ENCODE measurements at regions not wholly inside any gene's neighbourhood (a gene's known extent, or its start where the extent isn't known, plus 50 kb on each side); places are given as distances from the start of the nearest gene placed in this dataset.

DNA sequence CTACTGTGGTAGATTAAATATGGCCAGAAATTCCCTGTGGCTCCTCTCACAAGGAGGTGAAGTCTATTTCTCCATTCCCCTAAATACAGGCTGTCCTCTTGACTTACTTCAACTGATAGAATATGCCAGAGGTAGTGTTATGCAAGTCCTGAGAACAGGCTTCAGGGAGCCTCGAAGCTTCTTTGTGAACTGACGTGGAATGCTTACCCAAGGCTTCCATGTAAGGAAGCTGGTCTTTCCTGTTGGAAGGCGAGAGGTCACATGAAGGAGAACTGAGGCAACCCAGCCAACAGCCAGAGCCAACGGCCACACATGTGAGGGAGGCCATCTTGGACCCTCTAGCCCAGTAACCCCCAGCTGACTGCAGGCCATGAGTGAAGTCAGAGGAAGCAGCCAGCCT, 267.9 kb downstream of the MRTFB start:
- no peak for TF ChIP-seq EZH2phosphoT487 (IDR thresholded peaks at IDR 0.05; ENCODE audit: borderline replicate concordance, low read length)
- TF ChIP-seq, protein P1, sequence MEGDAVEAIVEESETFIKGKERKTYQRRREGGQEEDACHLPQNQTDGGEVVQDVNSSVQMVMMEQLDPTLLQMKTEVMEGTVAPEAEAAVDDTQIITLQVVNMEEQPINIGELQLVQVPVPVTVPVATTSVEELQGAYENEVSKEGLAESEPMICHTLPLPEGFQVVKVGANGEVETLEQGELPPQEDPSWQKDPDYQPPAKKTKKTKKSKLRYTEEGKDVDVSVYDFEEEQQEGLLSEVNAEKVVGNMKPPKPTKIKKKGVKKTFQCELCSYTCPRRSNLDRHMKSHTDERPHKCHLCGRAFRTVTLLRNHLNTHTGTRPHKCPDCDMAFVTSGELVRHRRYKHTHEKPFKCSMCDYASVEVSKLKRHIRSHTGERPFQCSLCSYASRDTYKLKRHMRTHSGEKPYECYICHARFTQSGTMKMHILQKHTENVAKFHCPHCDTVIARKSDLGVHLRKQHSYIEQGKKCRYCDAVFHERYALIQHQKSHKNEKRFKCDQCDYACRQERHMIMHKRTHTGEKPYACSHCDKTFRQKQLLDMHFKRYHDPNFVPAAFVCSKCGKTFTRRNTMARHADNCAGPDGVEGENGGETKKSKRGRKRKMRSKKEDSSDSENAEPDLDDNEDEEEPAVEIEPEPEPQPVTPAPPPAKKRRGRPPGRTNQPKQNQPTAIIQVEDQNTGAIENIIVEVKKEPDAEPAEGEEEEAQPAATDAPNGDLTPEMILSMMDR (conservative IDR thresholded peaks at IDR 0.05; ENCODE audit: low read depth, low read length), result no peak
- no peak for TF ChIP-seq EZH2 (IDR thresholded peaks at IDR 0.05; ENCODE audit: low read length, unreplicated experiment)
- H3K9me3 ChIP-seq (ENCODE audit: low read length), result no peaks in the 10 kb centered on the region
- DNase-seq, result no peak
- intact Hi-C loops (cut with micrococcal nuclease), result no loop called here
- no peaks in the 10 kb centered on the region for H3K36me3 ChIP-seq (ENCODE audit: low read depth, low read length)
- H3F3A ChIP-seq (ENCODE audit: low read length, unreplicated experiment), result no peaks in the 10 kb centered on the region
- no peak overlapping the region for H3K4me3 ChIP-seq (ENCODE audit: low read length)
- ATAC-seq, result no peak
- CTCF ChIA-PET, result no interaction called here
- H4K20me1 ChIP-seq (ENCODE audit: low read length), result no peaks in the 10 kb centered on the region
- no peak overlapping the region for H3K9ac ChIP-seq (ENCODE audit: low read length)
- no peaks in the 10 kb centered on the region for H3K4me1 ChIP-seq (ENCODE audit: insufficient read depth, low read length)
- H2AFZ ChIP-seq (ENCODE audit: low read length), result no peak overlapping the region
- no peaks in the 10 kb centered on the region for H3K79me2 ChIP-seq (ENCODE audit: low read length)
- H3K27ac ChIP-seq (ENCODE audit: low read length), result no peak overlapping the region
- no peaks in the 10 kb centered on the region for H3K27me3 ChIP-seq (ENCODE audit: low read length)
- H3K4me2 ChIP-seq (ENCODE audit: low read length), result no peak overlapping the region
- POLR2A ChIA-PET (ENCODE audit: unreplicated experiment), result interaction anchor here (0.5 kb wide), 1 partner anchor 36 kb away, joined by 10 read pairs; no protein-coding TSS in a partner anchor
- no peaks in the 10 kb centered on the region for H3K9me2 ChIP-seq (replicated peaks; ENCODE audit: low read length)
- BruUV-seq (replicated peaks), result no TSS peak

DNA sequence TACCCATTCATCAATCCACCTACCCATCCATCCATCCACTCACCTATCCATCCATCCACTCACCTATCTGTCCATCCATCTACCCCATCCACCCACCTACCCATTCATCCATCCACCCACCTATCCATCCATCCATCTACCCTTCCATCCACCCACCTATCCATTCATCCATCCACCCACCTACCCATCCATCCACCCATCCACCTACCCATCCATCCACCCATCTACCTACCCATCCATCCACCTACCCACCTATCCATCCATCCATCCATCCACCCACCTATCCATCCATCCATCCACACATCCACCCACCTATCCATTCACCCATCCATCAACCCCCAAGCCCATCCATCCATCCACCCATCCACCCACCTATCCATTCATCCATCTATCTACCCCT, 267.1 kb downstream of the MRTFB start:
- no peak overlapping the region for H3K4me3 ChIP-seq (ENCODE audit: low read length)
- no peak for TF ChIP-seq EZH2phosphoT487 (IDR thresholded peaks at IDR 0.05; ENCODE audit: borderline replicate concordance, low read length)
- TF ChIP-seq EZH2 (IDR thresholded peaks at IDR 0.05; ENCODE audit: low read length, unreplicated experiment), result no peak
- TF ChIP-seq, protein P1 (conservative IDR thresholded peaks at IDR 0.05; ENCODE audit: low read depth, low read length), result no peak
- POLR2A ChIA-PET (ENCODE audit: unreplicated experiment), result no interaction called here
- H3K9me2 ChIP-seq (replicated peaks; ENCODE audit: low read length), result no peaks in the 10 kb centered on the region
- no peaks in the 10 kb centered on the region for H3K79me2 ChIP-seq (ENCODE audit: low read length)
- no peak overlapping the region for H3K27ac ChIP-seq (ENCODE audit: low read length)
- ATAC-seq, result no peak
- no peaks in the 10 kb centered on the region for H3K4me1 ChIP-seq (ENCODE audit: insufficient read depth, low read length)
- no peaks in the 10 kb centered on the region for H3K9me3 ChIP-seq (ENCODE audit: low read length)
- H4K20me1 ChIP-seq (ENCODE audit: low read length), result no peaks in the 10 kb centered on the region
- H3K36me3 ChIP-seq (ENCODE audit: low read depth, low read length), result no peaks in the 10 kb centered on the region
- intact Hi-C loops (cut with micrococcal nuclease), result no loop called here
- no peak overlapping the region for H3K9ac ChIP-seq (ENCODE audit: low read length)
- DNase-seq, result no peak
- H3F3A ChIP-seq (ENCODE audit: low read length, unreplicated experiment), result no peaks in the 10 kb centered on the region
- no TSS peak for BruUV-seq (replicated peaks)
- no peaks in the 10 kb centered on the region for H3K27me3 ChIP-seq (ENCODE audit: low read length)
- H2AFZ ChIP-seq (ENCODE audit: low read length), result no peak overlapping the region
- CTCF ChIA-PET, result no interaction called here
- no peak overlapping the region for H3K4me2 ChIP-seq (ENCODE audit: low read length)

DNA sequence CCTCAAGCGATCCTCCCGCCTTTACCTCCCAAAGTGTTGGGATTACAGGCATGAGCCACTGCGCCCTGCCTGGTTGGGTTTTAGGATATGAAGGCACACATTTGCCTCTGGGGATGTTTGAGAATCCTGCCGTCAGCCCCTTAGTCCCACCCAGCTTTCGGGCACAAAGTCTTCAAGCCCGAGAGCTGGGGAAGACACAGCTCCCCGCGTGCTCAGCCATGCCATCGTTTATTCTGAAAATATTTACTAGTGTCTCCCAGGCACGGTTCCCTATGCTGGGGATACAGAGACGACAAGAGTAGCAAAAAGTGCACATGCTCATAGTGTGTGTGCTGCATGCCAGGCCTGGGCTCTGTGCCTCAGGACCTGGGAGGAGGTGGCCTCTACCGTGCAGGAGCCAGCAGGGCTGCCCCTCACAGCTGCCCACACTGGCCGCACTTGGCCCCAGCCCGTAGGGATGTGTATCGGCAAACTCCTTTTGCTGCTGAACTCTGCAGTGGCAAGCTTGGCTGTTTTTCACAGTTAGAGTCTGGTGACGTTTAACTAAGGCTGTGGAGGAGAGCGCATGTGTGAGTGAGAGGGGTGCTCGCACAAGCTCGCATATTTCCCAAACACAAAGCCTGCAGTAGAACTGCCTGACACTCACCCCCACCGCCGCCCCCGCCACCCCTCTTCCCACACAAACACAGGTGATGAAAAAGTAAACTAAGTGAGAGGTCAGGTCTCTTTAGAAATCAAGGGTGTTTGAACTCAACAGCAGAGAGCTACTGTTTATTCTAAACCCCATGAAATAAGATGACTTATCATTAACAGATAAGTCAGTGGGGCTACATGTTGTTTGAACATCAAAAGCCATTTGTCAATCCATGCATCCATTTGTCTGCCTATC, 266.4 kb downstream of the MRTFB start:
- intact Hi-C loops (cut with micrococcal nuclease), result no loop called here
- no peaks in the 10 kb centered on the region for H3K9me3 ChIP-seq (ENCODE audit: low read length)
- ATAC-seq (no peak), DNase-seq (no peak)
- H3K27ac ChIP-seq (ENCODE audit: low read length), result no peak overlapping the region
- H3K9me2 ChIP-seq (replicated peaks; ENCODE audit: low read length), result no peaks in the 10 kb centered on the region
- no peaks in the 10 kb centered on the region for H3K36me3 ChIP-seq (ENCODE audit: low read depth, low read length)
- no peak overlapping the region for H3K9ac ChIP-seq (ENCODE audit: low read length)
- H3K4me1 ChIP-seq (ENCODE audit: insufficient read depth, low read length), result no peaks in the 10 kb centered on the region
- no peak overlapping the region for H2AFZ ChIP-seq (ENCODE audit: low read length)
- H3K4me2 ChIP-seq (ENCODE audit: low read length), result no peak overlapping the region
- no peaks in the 10 kb centered on the region for H4K20me1 ChIP-seq (ENCODE audit: low read length)
- no peaks in the 10 kb centered on the region for H3K27me3 ChIP-seq (ENCODE audit: low read length)
- no TSS peak for BruUV-seq (replicated peaks)
- no peaks in the 10 kb centered on the region for H3K79me2 ChIP-seq (ENCODE audit: low read length)
- CTCF ChIA-PET, result no interaction called here
- TF ChIP-seq EZH2phosphoT487 (IDR thresholded peaks at IDR 0.05; ENCODE audit: borderline replicate concordance, low read length), result no peak
- no peak for TF ChIP-seq EZH2 (IDR thresholded peaks at IDR 0.05; ENCODE audit: low read length, unreplicated experiment)
- TF ChIP-seq, protein P1 (conservative IDR thresholded peaks at IDR 0.05; ENCODE audit: low read depth, low read length), result no peak
- POLR2A ChIA-PET (ENCODE audit: unreplicated experiment), result no interaction called here
- H3K4me3 ChIP-seq (ENCODE audit: low read length), result no peak overlapping the region
- H3F3A ChIP-seq (ENCODE audit: low read length, unreplicated experiment), result no peaks in the 10 kb centered on the region

Data from PC-3 (cell line).